ENCODE measurements at regions not wholly inside any gene's neighbourhood (a gene's known extent, or its start where the extent isn't known, plus 50 kb on each side); places are given as distances from the start of the nearest gene placed in this dataset.

GRCh38 chr6:119980802-119981201 is 631.2 kb upstream of the MAN1A1 start:
- Histone ChIP-seq H3K4me1 (ENCODE audit: insufficient read depth, low read length, poor library complexity, severe bottlenecking) (no peaks in the 10 kb centered on the region), H3K9me3 (ENCODE audit: low read depth, low read length, poor library complexity, severe bottlenecking) (no peaks in the 10 kb centered on the region), H3K27me3 (replicated peaks; ENCODE audit: insufficient read depth, low read depth, low read length, poor library complexity) (no peaks in the 10 kb centered on the region), H3K36me3 (ENCODE audit: insufficient read depth, low read length, poor library complexity, severe bottlenecking) (no peaks in the 10 kb centered on the region), H3K4me3 (ENCODE audit: low read depth, low read length, poor library complexity, severe bottlenecking) (no peak overlapping the region), H3K27ac (ENCODE audit: low read depth, low read length, poor library complexity, severe bottlenecking) (no peak overlapping the region)
- intact Hi-C loops (cut with micrococcal nuclease; ENCODE audit: unreplicated experiment): no loop called here
- CTCF ChIA-PET: no interaction called here
- DNase-seq (ENCODE audit: low spot score): no peak
- POLR2A ChIA-PET (ENCODE audit: low non-redundant PET): no interaction called here
- TF ChIP-seq CTCF (conservative IDR thresholded peaks at IDR 0.05; ENCODE audit: low read depth, low read length) (no peak), EZH2 (IDR thresholded peaks at IDR 0.05; ENCODE audit: borderline replicate concordance, low read depth, low read length, poor library complexity, severe bottlenecking) (no peak)
- BruUV-seq (replicated peaks): no TSS peak

GRCh38 chr6:119979862-119980261 is 630.3 kb upstream of the MAN1A1 start:
- peak; percentile 13 for DNase-seq (ENCODE audit: low spot score)
- ChIA-PET CTCF (interaction anchor here (0.7 kb wide), 1 partner anchor 645 kb away, joined by 3 read pairs; no protein-coding TSS in a partner anchor), POLR2A (ENCODE audit: low non-redundant PET) (no interaction called here)
- H3K4me3 ChIP-seq (ENCODE audit: low read depth, low read length, poor library complexity, severe bottlenecking): no peak overlapping the region
- no peaks in the 10 kb centered on the region for H3K4me1 ChIP-seq (ENCODE audit: insufficient read depth, low read length, poor library complexity, severe bottlenecking)
- no peak overlapping the region for H3K27ac ChIP-seq (ENCODE audit: low read depth, low read length, poor library complexity, severe bottlenecking)
- no peaks in the 10 kb centered on the region for H3K27me3 ChIP-seq (replicated peaks; ENCODE audit: insufficient read depth, low read depth, low read length, poor library complexity)
- TF ChIP-seq EZH2 (IDR thresholded peaks at IDR 0.05; ENCODE audit: borderline replicate concordance, low read depth, low read length, poor library complexity, severe bottlenecking) (no peak), CTCF (conservative IDR thresholded peaks at IDR 0.05; ENCODE audit: low read depth, low read length) (peak; percentile 57)
- BruUV-seq (replicated peaks): no TSS peak
- intact Hi-C loops (cut with micrococcal nuclease; ENCODE audit: unreplicated experiment): loop anchor here (5.0 kb wide), 2 partner anchors 238 to 833 kb away; no protein-coding TSS in a partner anchor
- no peaks in the 10 kb centered on the region for H3K9me3 ChIP-seq (ENCODE audit: low read depth, low read length, poor library complexity, severe bottlenecking)
- H3K36me3 ChIP-seq (ENCODE audit: insufficient read depth, low read length, poor library complexity, severe bottlenecking): no peaks in the 10 kb centered on the region

DNA sequence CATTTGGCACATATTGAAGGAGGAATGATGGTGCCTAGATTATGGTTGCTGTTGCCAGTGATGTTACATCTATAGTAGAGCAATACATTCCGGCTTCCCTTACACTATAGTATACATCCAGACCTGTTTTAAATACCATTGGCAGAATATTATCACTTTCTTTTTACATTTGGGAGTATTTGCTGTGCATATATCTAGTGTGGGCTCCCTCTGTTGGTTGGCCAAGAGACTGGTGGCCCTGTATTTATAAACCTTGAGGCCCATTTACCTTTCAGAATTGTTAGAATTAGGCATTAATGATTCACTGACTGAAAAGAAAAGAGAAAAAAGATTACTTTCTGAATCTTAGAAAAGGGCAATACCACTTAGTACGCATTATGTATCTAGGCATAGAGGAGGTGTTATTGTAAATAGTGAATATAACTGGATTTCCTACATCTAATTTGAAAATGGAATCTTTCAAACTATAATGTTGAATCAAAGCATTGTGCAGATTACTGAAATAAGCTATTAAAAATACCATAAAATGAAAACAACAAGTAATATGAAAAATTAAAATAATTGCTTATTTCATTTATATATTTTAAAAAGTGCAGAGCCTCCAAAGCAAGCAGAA is 628.8 kb upstream of the MAN1A1 start:
- no peaks in the 10 kb centered on the region for H3K27me3 ChIP-seq (replicated peaks; ENCODE audit: insufficient read depth, low read depth, low read length, poor library complexity)
- H3K27ac ChIP-seq (ENCODE audit: low read depth, low read length, poor library complexity, severe bottlenecking): no peak overlapping the region
- ChIA-PET CTCF (no interaction called here), POLR2A (ENCODE audit: low non-redundant PET) (no interaction called here)
- H3K4me3 ChIP-seq (ENCODE audit: low read depth, low read length, poor library complexity, severe bottlenecking): no peak overlapping the region
- intact Hi-C loops (cut with micrococcal nuclease; ENCODE audit: unreplicated experiment): loop anchor here (5.0 kb wide), 2 partner anchors 236 to 831 kb away; no protein-coding TSS in a partner anchor
- H3K36me3 ChIP-seq (ENCODE audit: insufficient read depth, low read length, poor library complexity, severe bottlenecking): no peaks in the 10 kb centered on the region
- DNase-seq (ENCODE audit: low spot score): peak; percentile 3
- TF ChIP-seq EZH2 (IDR thresholded peaks at IDR 0.05; ENCODE audit: borderline replicate concordance, low read depth, low read length, poor library complexity, severe bottlenecking) (no peak), CTCF (conservative IDR thresholded peaks at IDR 0.05; ENCODE audit: low read depth, low read length) (peak; percentile 48)
- H3K4me1 ChIP-seq (ENCODE audit: insufficient read depth, low read length, poor library complexity, severe bottlenecking): no peaks in the 10 kb centered on the region
- no TSS peak for BruUV-seq (replicated peaks)
- H3K9me3 ChIP-seq (ENCODE audit: low read depth, low read length, poor library complexity, severe bottlenecking): no peaks in the 10 kb centered on the region
